Neural cell (in vitro differentiated cells): ENCODE measurements at regions not wholly inside any gene's neighbourhood (a gene's known extent, or its start where the extent isn't known, plus 50 kb on each side); places are given as distances from the start of the nearest gene placed in this dataset.

Experiments used
- EP300 ChIP-seq: fragments of 450-650 bp; conservative IDR thresholded peaks from 2 replicates; pipeline ENCODE4 v1.6.1; 2014; ENCODE audit warnings: antibody characterized with exemption, mild to moderate bottlenecking, moderate library complexity; ENCODE audit not compliant: poor library complexity, severe bottlenecking
- EZH2 ChIP-seq: fragments of 200-600, 300-800 bp; shearing (Covaris generic), sonication (generic); IDR thresholded peaks from 2 replicates; pipeline ENCODE4 v1.6.1; 2014; ENCODE audit warnings: antibody characterized with exemption, low read length, borderline replicate concordance, mild to moderate bottlenecking; ENCODE audit not compliant: insufficient read depth, poor library complexity, severe bottlenecking
- POLR2AphosphoS5 ChIP-seq: IDR thresholded peaks from 2 replicates; pipeline ENCODE4 v1.6.1; 2012
- TF ChIP-seq, protein P1 (sequence below): fragments of 450-650 bp; IDR thresholded peaks from 2 replicates; pipeline ENCODE4 v1.5.1; 2014; ENCODE audit warnings: antibody characterized with exemption, mild to moderate bottlenecking, moderate library complexity; ENCODE audit not compliant: poor library complexity, severe bottlenecking

- TF ChIP-seq POLR2AphosphoS5 = no peak
- TF ChIP-seq, protein P1, sequence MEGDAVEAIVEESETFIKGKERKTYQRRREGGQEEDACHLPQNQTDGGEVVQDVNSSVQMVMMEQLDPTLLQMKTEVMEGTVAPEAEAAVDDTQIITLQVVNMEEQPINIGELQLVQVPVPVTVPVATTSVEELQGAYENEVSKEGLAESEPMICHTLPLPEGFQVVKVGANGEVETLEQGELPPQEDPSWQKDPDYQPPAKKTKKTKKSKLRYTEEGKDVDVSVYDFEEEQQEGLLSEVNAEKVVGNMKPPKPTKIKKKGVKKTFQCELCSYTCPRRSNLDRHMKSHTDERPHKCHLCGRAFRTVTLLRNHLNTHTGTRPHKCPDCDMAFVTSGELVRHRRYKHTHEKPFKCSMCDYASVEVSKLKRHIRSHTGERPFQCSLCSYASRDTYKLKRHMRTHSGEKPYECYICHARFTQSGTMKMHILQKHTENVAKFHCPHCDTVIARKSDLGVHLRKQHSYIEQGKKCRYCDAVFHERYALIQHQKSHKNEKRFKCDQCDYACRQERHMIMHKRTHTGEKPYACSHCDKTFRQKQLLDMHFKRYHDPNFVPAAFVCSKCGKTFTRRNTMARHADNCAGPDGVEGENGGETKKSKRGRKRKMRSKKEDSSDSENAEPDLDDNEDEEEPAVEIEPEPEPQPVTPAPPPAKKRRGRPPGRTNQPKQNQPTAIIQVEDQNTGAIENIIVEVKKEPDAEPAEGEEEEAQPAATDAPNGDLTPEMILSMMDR = no peak
- no peak for TF ChIP-seq EZH2
- no peak for TF ChIP-seq EP300
Measured at GRCh38 chr5:67636091-67636490, 439.5 kb upstream of the CD180 start.
